WTC11 (cell line): ENCODE measurements at regions not wholly inside any gene's neighbourhood (a gene's known extent, or its start where the extent isn't known, plus 50 kb on each side); places are given as distances from the start of the nearest gene placed in this dataset.

Experiments used
- ATAC-seq: fragments of 200-7000 bp; cut with Tn5 transposase; 2 replicates; pipeline ENCODE4 v1.10.0; 2021; ENCODE audit warnings: mild to moderate bottlenecking, moderate library complexity
- CTCF ChIA-PET: fragments of 300-600 bp; sonication (Branson Sonifier 250); formaldehyde crosslinking; loops from one replicate; lab custom pipeline; 2021; ENCODE audit warnings: antibody characterized with exemption; lab: Charles Lee
- POLR2A ChIA-PET: fragments of 350-600 bp; sonication (Branson Sonifier 250); formaldehyde crosslinking; loops from one replicate; lab custom pipeline; 2021; ENCODE audit warnings: antibody characterized with exemption; lab: Charles Lee
- DNase-seq: peaks from one replicate; pipeline ENCODE4 v3.0.0; 2021; ENCODE audit warnings: low spot score
- H3K27ac Mint-ChIP-seq: 2 replicates; pipeline ENCODE4 v1.8.0; 2021; ENCODE audit warnings: mixed read lengths
- H3K27me3 Mint-ChIP-seq: 2 replicates; pipeline ENCODE4 v1.8.0; 2021; ENCODE audit warnings: low read depth, mild to moderate bottlenecking, moderate library complexity, mixed read lengths
- H3K36me3 Mint-ChIP-seq: 2 replicates; pipeline ENCODE4 v1.8.0; 2021; ENCODE audit warnings: mixed read lengths
- H3K4me1 Mint-ChIP-seq: 2 replicates; pipeline ENCODE4 v1.8.0; 2022; ENCODE audit warnings: mixed read lengths
- H3K4me3 Mint-ChIP-seq: 2 replicates; pipeline ENCODE4 v1.8.0; 2021; ENCODE audit warnings: mild to moderate bottlenecking, moderate library complexity, mixed read lengths
- H3K9me3 Mint-ChIP-seq: 2 replicates; pipeline ENCODE4 v1.8.0; 2021; ENCODE audit warnings: mixed read lengths
- CREB1 ChIP-seq: sonication (generic); formaldehyde crosslinking; IDR thresholded peaks from 2 replicates; pipeline ENCODE4 v1.8.0; 2023; ENCODE audit warnings: mild to moderate bottlenecking, missing genetic modification reagents
- ELF4 ChIP-seq: sonication (generic); formaldehyde crosslinking; IDR thresholded peaks from 2 replicates; pipeline ENCODE4 v1.8.1; 2022; ENCODE audit warnings: low read depth, mild to moderate bottlenecking, moderate library complexity, missing genetic modification reagents
- ETV6 ChIP-seq: sonication (generic); formaldehyde crosslinking; IDR thresholded peaks from 2 replicates; pipeline ENCODE4 v1.8.1; 2022; ENCODE audit warnings: mild to moderate bottlenecking, missing genetic modification reagents
- JUN ChIP-seq: sonication (generic); formaldehyde crosslinking; IDR thresholded peaks from 2 replicates; pipeline ENCODE4 v1.8.0; 2023; ENCODE audit warnings: mild to moderate bottlenecking, missing genetic modification reagents
- NFATC4 ChIP-seq: fragments of 250-450 bp; sonication (Bioruptor Pico); IDR thresholded peaks from 2 replicates; pipeline ENCODE4 v1.9.0; 2021; ENCODE audit warnings: mild to moderate bottlenecking
- NFE2L1 ChIP-seq: sonication (generic); formaldehyde crosslinking; IDR thresholded peaks from 2 replicates; pipeline ENCODE4 v1.8.1; 2023; ENCODE audit warnings: missing genetic modification reagents
- NFYB ChIP-seq: sonication (generic); formaldehyde crosslinking; conservative IDR thresholded peaks from 2 replicates; pipeline ENCODE4 v1.8.0; 2022; ENCODE audit warnings: low read depth, missing genetic modification reagents
- OVOL2 ChIP-seq: fragments of 250-450 bp; sonication (Bioruptor Pico); IDR thresholded peaks from 2 replicates; pipeline ENCODE4 v1.9.0; 2021; ENCODE audit warnings: mild to moderate bottlenecking, borderline replicate concordance
- RELA ChIP-seq: sonication (generic); formaldehyde crosslinking; IDR thresholded peaks from 2 replicates; pipeline ENCODE4 v1.8.1; 2022; ENCODE audit warnings: missing genetic modification reagents, mild to moderate bottlenecking, borderline replicate concordance
- SMAD4 ChIP-seq: sonication (generic); formaldehyde crosslinking; IDR thresholded peaks from 2 replicates; pipeline ENCODE4 v1.8.0; 2022; ENCODE audit warnings: mild to moderate bottlenecking, missing genetic modification reagents
- ZNF138 ChIP-seq: sonication (generic); formaldehyde crosslinking; conservative IDR thresholded peaks from 2 replicates; pipeline ENCODE4 v1.8.1; 2022; ENCODE audit warnings: mild to moderate bottlenecking, moderate library complexity, missing genetic modification reagents
- ZNF219 ChIP-seq: sonication (generic); formaldehyde crosslinking; IDR thresholded peaks from 2 replicates; pipeline ENCODE4 v1.8.0; 2023; ENCODE audit warnings: missing genetic modification reagents, mild to moderate bottlenecking, borderline replicate concordance
- ZNF232 ChIP-seq: sonication (generic); formaldehyde crosslinking; IDR thresholded peaks from 2 replicates; pipeline ENCODE4 v1.8.0; 2022; ENCODE audit warnings: mild to moderate bottlenecking, missing genetic modification reagents
- ZNF317 ChIP-seq: sonication (generic); formaldehyde crosslinking; IDR thresholded peaks from 2 replicates; pipeline ENCODE4 v1.8.1; 2023; ENCODE audit warnings: low read depth, mild to moderate bottlenecking, moderate library complexity, missing genetic modification reagents, borderline replicate concordance
- ZNF396 ChIP-seq: fragments of 250-450 bp; sonication (Bioruptor Pico); IDR thresholded peaks from 2 replicates; pipeline ENCODE4 v1.8.0; 2021; ENCODE audit warnings: mild to moderate bottlenecking, moderate library complexity, borderline replicate concordance
- ZNF671 ChIP-seq: fragments of 250-450 bp; sonication (Bioruptor Pico); IDR thresholded peaks from 2 replicates; pipeline ENCODE4 v1.8.0; 2021; ENCODE audit warnings: mild to moderate bottlenecking
- TF ChIP-seq, protein P1 (sequence below): sonication (generic); formaldehyde crosslinking; IDR thresholded peaks from 2 replicates; pipeline ENCODE4 v1.8.0; 2022; ENCODE audit warnings: mild to moderate bottlenecking, missing genetic modification reagents
- TF ChIP-seq, protein P2 (sequence below): sonication (generic); formaldehyde crosslinking; conservative IDR thresholded peaks from 2 replicates; pipeline ENCODE4 v1.8.1; 2022; ENCODE audit warnings: mild to moderate bottlenecking, missing genetic modification reagents
- TF ChIP-seq, protein P3 (sequence below): fragments of 250-450 bp; sonication (Bioruptor Pico); IDR thresholded peaks from 2 replicates; pipeline ENCODE4 v1.9.0; 2021; ENCODE audit warnings: mild to moderate bottlenecking
- TF ChIP-seq, protein P4 (sequence below): sonication (generic); formaldehyde crosslinking; IDR thresholded peaks from 2 replicates; pipeline ENCODE4 v1.8.1; 2023; ENCODE audit warnings: mild to moderate bottlenecking, missing genetic modification reagents, moderate library complexity
- TF ChIP-seq, protein P5 (sequence below): fragments of 250-450 bp; sonication (Bioruptor Pico); IDR thresholded peaks from 2 replicates; pipeline ENCODE4 v1.9.0; 2021; ENCODE audit warnings: mild to moderate bottlenecking
- TF ChIP-seq, protein P6 (sequence below): sonication (generic); formaldehyde crosslinking; IDR thresholded peaks from 2 replicates; pipeline ENCODE4 v1.8.1; 2023; ENCODE audit warnings: mild to moderate bottlenecking, missing genetic modification reagents, moderate library complexity
- TF ChIP-seq, protein P7 (sequence below): sonication (generic); formaldehyde crosslinking; IDR thresholded peaks from 2 replicates; pipeline ENCODE4 v1.8.1; 2023; ENCODE audit warnings: mild to moderate bottlenecking, missing genetic modification reagents, borderline replicate concordance
- TF ChIP-seq, protein P8 (sequence below): sonication (generic); formaldehyde crosslinking; IDR thresholded peaks from 2 replicates; pipeline ENCODE4 v1.8.1; 2023; ENCODE audit warnings: mild to moderate bottlenecking, missing genetic modification reagents

DNA sequence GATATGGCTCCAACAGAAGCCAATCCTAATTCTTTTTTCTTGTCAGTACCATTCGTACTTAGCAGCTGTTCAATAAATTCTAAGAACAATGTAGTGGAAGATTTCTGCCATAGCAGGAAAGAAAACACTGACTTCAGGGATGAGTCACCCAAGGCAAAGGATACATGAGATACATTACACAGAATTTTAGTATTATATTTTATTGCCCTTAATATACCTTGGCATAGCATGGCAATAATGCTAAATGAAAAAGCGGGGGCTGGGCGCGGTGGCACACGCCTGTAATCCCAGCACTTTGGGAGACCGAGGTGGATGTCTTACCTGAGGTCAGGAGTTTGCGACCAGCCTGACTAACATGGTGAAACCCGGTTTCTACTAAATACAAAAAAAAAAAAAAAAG lies 619.1 kb upstream of the DAB2 start:
- Mint-ChIP-seq H3K36me3 (no peaks in the 10 kb centered on the region; the same call in 1 of the 2 replicates), H3K27me3 (no peaks in the 10 kb centered on the region; the same call in 1 of the 2 replicates), H3K27ac (no peak overlapping the region), H3K4me3 (no peak overlapping the region), H3K4me1 (no peaks in the 10 kb centered on the region), H3K9me3 (peaks cover 6% of the 10 kb centered on the region)
- TF ChIP-seq, protein P1, sequence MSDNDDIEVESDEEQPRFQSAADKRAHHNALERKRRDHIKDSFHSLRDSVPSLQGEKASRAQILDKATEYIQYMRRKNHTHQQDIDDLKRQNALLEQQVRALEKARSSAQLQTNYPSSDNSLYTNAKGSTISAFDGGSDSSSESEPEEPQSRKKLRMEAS = no peak
- TF ChIP-seq SMAD4 (CRISPR knock-in tag) (no peak), JUN (no peak), ZNF219 (CRISPR knock-in tag) (no peak)
- TF ChIP-seq, protein P2, sequence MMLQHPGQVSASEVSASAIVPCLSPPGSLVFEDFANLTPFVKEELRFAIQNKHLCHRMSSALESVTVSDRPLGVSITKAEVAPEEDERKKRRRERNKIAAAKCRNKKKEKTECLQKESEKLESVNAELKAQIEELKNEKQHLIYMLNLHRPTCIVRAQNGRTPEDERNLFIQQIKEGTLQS (CRISPR knock-in tag) = no peak
- TF ChIP-seq, protein P3, sequence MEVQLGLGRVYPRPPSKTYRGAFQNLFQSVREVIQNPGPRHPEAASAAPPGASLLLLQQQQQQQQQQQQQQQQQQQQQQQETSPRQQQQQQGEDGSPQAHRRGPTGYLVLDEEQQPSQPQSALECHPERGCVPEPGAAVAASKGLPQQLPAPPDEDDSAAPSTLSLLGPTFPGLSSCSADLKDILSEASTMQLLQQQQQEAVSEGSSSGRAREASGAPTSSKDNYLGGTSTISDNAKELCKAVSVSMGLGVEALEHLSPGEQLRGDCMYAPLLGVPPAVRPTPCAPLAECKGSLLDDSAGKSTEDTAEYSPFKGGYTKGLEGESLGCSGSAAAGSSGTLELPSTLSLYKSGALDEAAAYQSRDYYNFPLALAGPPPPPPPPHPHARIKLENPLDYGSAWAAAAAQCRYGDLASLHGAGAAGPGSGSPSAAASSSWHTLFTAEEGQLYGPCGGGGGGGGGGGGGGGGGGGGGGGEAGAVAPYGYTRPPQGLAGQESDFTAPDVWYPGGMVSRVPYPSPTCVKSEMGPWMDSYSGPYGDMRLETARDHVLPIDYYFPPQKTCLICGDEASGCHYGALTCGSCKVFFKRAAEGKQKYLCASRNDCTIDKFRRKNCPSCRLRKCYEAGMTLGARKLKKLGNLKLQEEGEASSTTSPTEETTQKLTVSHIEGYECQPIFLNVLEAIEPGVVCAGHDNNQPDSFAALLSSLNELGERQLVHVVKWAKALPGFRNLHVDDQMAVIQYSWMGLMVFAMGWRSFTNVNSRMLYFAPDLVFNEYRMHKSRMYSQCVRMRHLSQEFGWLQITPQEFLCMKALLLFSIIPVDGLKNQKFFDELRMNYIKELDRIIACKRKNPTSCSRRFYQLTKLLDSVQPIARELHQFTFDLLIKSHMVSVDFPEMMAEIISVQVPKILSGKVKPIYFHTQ (CRISPR knock-in tag) = no peak
- ATAC-seq (no peak), DNase-seq (no peak)
- ChIA-PET POLR2A (no interaction called here), CTCF (interaction anchor here (0.6 kb wide), 1 partner anchor 38 kb away, joined by 4 read pairs; no protein-coding TSS in a partner anchor)

DNA sequence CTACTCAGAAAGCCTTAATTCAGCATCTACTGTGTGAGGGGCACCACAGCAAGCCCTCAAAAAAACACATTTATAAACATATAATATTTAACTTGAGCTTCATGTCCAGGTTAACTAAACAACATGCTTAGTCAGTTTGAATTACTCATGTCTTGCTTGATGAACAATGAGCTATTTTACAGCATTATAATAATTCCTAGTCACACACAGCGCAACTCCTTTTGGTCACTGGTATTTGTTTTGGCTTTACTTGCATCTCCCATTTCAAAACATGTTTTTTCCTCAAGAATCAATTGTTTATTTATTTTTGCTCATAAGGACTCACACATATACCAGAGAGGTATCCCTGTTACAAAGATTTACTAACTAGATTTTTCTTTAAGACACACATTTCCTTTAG lies 616.7 kb upstream of the DAB2 start:
- ChIA-PET POLR2A (no interaction called here), CTCF (no interaction called here)
- no peaks in the 10 kb centered on the region for H3K4me1 Mint-ChIP-seq
- H3K36me3 Mint-ChIP-seq = no peaks in the 10 kb centered on the region
- no peak overlapping the region for H3K27ac Mint-ChIP-seq
- TF ChIP-seq, protein P4, sequence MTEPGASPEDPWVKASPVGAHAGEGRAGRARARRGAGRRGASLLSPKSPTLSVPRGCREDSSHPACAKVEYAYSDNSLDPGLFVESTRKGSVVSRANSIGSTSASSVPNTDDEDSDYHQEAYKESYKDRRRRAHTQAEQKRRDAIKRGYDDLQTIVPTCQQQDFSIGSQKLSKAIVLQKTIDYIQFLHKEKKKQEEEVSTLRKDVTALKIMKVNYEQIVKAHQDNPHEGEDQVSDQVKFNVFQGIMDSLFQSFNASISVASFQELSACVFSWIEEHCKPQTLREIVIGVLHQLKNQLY = no peak
- TF ChIP-seq ZNF317 (no peak), NFYB (CRISPR knock-in tag) (no peak), NFATC4 (no peak), OVOL2 (CRISPR knock-in tag) (no peak), ETV6 (CRISPR knock-in tag) (no peak), JUN (no peak), ZNF138 (CRISPR knock-in tag) (no peak), ZNF671 (no peak), ELF4 (no peak), RELA (no peak), ZNF396 (CRISPR knock-in tag) (no peak)
- TF ChIP-seq, protein P5, sequence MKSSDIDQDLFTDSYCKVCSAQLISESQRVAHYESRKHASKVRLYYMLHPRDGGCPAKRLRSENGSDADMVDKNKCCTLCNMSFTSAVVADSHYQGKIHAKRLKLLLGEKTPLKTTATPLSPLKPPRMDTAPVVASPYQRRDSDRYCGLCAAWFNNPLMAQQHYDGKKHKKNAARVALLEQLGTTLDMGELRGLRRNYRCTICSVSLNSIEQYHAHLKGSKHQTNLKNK (CRISPR knock-in tag) = no peak
- TF ChIP-seq, protein P6, sequence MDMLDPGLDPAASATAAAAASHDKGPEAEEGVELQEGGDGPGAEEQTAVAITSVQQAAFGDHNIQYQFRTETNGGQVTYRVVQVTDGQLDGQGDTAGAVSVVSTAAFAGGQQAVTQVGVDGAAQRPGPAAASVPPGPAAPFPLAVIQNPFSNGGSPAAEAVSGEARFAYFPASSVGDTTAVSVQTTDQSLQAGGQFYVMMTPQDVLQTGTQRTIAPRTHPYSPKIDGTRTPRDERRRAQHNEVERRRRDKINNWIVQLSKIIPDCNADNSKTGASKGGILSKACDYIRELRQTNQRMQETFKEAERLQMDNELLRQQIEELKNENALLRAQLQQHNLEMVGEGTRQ = no peak
- no peaks in the 10 kb centered on the region; the same call in 1 of the 2 replicates for H3K27me3 Mint-ChIP-seq
- DNase-seq (no peak), ATAC-seq (no peak)
- no peaks in the 10 kb centered on the region for H3K9me3 Mint-ChIP-seq
- H3K4me3 Mint-ChIP-seq = no peak overlapping the region

DNA sequence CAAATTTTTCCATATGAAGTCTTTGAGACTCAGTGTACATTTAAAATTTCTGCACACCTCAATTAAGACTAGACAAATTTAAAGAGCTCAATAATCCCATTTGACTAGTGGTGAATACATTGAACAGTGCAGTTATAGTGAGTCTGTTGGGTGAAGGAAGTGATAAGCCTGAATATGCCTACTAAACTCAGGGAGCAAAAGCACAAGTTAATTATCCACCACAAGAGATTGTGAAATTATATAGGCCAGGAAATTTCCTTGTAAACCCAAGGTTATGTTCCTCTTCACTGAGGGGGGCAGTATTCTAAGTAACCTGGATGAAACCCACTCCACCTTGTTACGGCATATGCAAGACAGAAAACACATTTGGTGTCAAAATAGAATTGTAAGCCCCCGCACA lies 612.9 kb upstream of the DAB2 start:
- DNase-seq = no peak
- Mint-ChIP-seq H3K27me3 (no peaks in the 10 kb centered on the region), H3K4me3 (no peak overlapping the region), H3K9me3 (no peaks in the 10 kb centered on the region), H3K36me3 (no peaks in the 10 kb centered on the region), H3K4me1 (no peaks in the 10 kb centered on the region), H3K27ac (no peak overlapping the region)
- ChIA-PET POLR2A (no interaction called here), CTCF (no interaction called here)
- no peak for ATAC-seq
- TF ChIP-seq ZNF232 = no peak
- TF ChIP-seq, protein P7, sequence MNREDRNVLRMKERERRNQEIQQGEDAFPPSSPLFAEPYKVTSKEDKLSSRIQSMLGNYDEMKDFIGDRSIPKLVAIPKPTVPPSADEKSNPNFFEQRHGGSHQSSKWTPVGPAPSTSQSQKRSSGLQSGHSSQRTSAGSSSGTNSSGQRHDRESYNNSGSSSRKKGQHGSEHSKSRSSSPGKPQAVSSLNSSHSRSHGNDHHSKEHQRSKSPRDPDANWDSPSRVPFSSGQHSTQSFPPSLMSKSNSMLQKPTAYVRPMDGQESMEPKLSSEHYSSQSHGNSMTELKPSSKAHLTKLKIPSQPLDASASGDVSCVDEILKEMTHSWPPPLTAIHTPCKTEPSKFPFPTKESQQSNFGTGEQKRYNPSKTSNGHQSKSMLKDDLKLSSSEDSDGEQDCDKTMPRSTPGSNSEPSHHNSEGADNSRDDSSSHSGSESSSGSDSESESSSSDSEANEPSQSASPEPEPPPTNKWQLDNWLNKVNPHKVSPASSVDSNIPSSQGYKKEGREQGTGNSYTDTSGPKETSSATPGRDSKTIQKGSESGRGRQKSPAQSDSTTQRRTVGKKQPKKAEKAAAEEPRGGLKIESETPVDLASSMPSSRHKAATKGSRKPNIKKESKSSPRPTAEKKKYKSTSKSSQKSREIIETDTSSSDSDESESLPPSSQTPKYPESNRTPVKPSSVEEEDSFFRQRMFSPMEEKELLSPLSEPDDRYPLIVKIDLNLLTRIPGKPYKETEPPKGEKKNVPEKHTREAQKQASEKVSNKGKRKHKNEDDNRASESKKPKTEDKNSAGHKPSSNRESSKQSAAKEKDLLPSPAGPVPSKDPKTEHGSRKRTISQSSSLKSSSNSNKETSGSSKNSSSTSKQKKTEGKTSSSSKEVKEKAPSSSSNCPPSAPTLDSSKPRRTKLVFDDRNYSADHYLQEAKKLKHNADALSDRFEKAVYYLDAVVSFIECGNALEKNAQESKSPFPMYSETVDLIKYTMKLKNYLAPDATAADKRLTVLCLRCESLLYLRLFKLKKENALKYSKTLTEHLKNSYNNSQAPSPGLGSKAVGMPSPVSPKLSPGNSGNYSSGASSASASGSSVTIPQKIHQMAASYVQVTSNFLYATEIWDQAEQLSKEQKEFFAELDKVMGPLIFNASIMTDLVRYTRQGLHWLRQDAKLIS (CRISPR knock-in tag) = no peak
- TF ChIP-seq NFE2L1 (CRISPR knock-in tag) = no peak
- no peak for TF ChIP-seq CREB1
- TF ChIP-seq, protein P8, sequence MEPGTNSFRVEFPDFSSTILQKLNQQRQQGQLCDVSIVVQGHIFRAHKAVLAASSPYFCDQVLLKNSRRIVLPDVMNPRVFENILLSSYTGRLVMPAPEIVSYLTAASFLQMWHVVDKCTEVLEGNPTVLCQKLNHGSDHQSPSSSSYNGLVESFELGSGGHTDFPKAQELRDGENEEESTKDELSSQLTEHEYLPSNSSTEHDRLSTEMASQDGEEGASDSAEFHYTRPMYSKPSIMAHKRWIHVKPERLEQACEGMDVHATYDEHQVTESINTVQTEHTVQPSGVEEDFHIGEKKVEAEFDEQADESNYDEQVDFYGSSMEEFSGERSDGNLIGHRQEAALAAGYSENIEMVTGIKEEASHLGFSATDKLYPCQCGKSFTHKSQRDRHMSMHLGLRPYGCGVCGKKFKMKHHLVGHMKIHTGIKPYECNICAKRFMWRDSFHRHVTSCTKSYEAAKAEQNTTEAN (CRISPR knock-in tag) = no peak
